ENCODE measurements at regions not wholly inside any gene's neighbourhood (a gene's known extent, or its start where the extent isn't known, plus 50 kb on each side); places are given as distances from the start of the nearest gene placed in this dataset.

DNA sequence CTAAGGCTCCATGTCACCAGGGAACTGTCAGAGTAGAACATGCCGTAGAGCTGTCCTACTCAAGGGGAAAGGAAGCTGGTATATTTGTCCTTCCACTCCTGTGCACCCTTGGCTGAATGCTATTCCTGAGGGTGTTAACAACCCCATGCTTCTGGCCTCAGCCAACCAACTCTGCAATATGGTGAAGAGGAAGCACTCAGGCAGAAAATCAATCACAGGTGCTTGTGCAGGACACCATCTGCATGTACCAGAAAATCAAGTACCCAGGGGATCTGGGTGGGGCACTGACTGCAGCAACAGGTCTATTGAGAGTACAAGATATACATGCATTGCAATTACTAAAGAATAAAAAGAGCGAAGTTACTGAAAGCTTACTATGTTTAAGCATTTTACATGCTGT is 51.4 kb upstream of the NEK6 start:
- Histone ChIP-seq H3K9me1 (replicated peaks; ENCODE audit: control insufficient read depth, extremely low read depth, insufficient read depth, low read length) (no peaks in the 10 kb centered on the region), H3K4me3 (replicated peaks in 1 of 3; ENCODE audit: insufficient read depth in 1 of 3, low read depth in 1 of 3, low read length in 3 of 3) (no peak overlapping the region), H3K79me2 (ENCODE audit: control insufficient read depth, insufficient read depth, low read length) (no peaks in the 10 kb centered on the region), H3K4me2 (ENCODE audit: insufficient read depth, low read length) (no peak overlapping the region), H3K27me3 (ENCODE audit: control insufficient read depth in 2 of 2, insufficient read depth in 2 of 2, low read length in 2 of 2) (peaks cover 6 to 11% of the 10 kb centered on the region in 2 experiments), H2AFZ (ENCODE audit: low read depth, low read length) (no peak overlapping the region), H3K27ac (ENCODE audit: insufficient read depth, low read depth, low read length) (no peak overlapping the region), H3K36me3 (ENCODE audit: control insufficient read depth in 2 of 2, extremely low read depth in 1 of 2, insufficient read depth in 2 of 2, low read length in 2 of 2) (no peaks in the 10 kb centered on the region), H3K9ac (replicated peaks; ENCODE audit: extremely low read depth, insufficient read depth, low read length) (no peak overlapping the region), H4K20me1 (replicated peaks; ENCODE audit: control insufficient read depth, extremely low read depth, insufficient read depth, low read length) (no peaks in the 10 kb centered on the region), H3K9me3 (replicated peaks; ENCODE audit: control insufficient read depth, insufficient read depth, low read length) (no peaks in the 10 kb centered on the region), H3K4me1 (ENCODE audit: control insufficient read depth, extremely low read depth, insufficient read depth, low read length) (peaks cover 6% of the 10 kb centered on the region)
- DNase-seq (ENCODE audit: low read depth, low spot score) (no peak), FAIRE-seq (no peak)
- POLR2A ChIA-PET, result no interaction called here
- TF ChIP-seq, protein P1, sequence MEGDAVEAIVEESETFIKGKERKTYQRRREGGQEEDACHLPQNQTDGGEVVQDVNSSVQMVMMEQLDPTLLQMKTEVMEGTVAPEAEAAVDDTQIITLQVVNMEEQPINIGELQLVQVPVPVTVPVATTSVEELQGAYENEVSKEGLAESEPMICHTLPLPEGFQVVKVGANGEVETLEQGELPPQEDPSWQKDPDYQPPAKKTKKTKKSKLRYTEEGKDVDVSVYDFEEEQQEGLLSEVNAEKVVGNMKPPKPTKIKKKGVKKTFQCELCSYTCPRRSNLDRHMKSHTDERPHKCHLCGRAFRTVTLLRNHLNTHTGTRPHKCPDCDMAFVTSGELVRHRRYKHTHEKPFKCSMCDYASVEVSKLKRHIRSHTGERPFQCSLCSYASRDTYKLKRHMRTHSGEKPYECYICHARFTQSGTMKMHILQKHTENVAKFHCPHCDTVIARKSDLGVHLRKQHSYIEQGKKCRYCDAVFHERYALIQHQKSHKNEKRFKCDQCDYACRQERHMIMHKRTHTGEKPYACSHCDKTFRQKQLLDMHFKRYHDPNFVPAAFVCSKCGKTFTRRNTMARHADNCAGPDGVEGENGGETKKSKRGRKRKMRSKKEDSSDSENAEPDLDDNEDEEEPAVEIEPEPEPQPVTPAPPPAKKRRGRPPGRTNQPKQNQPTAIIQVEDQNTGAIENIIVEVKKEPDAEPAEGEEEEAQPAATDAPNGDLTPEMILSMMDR (IDR thresholded peaks at IDR 0.05; ENCODE audit: extremely low read depth in 1 of 2, insufficient read depth in 1 of 2, low read depth in 1 of 2, low read length in 2 of 2), result no peak
- no peak for TF ChIP-seq POLR2A (IDR thresholded peaks at IDR 0.05; ENCODE audit: low read depth, low read length)
- no peak for TF ChIP-seq MYC (IDR thresholded peaks at IDR 0.05; ENCODE audit: low read depth, low read length)
- TF ChIP-seq FOS (IDR thresholded peaks at IDR 0.05; ENCODE audit: borderline replicate concordance, insufficient read depth, low read length), result no peak
- no peak for TF ChIP-seq JUN (IDR thresholded peaks at IDR 0.05; ENCODE audit: borderline replicate concordance, insufficient read depth, insufficient read length, low read depth)
- no peak for TF ChIP-seq EZH2 (IDR thresholded peaks at IDR 0.05; ENCODE audit: borderline replicate concordance, low read depth, low read length, severe bottlenecking)
- TF ChIP-seq POLR2AphosphoS5 (IDR thresholded peaks at IDR 0.05; ENCODE audit: insufficient read depth, low read depth, low read length), result no peak
- TF ChIP-seq, protein P2, sequence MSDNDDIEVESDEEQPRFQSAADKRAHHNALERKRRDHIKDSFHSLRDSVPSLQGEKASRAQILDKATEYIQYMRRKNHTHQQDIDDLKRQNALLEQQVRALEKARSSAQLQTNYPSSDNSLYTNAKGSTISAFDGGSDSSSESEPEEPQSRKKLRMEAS (IDR thresholded peaks at IDR 0.05; ENCODE audit: insufficient read depth, insufficient read length), result no peak
- TF ChIP-seq GATA2 (IDR thresholded peaks at IDR 0.05; ENCODE audit: insufficient read depth, insufficient read length, low read depth, low read length), result no peak
- CTCF ChIA-PET, result no interaction called here
- BruUV-seq (replicated peaks), result no TSS peak
- intact Hi-C loops (cut with micrococcal nuclease) (no loop called here), dilution Hi-C loops (cut with MboI; ENCODE audit: extremely low pct_ligation_motif_present, low sequenced_read_pairs) (loop anchor here (25.0 kb wide), 1 partner anchor 106 kb away; no protein-coding TSS in a partner anchor)
